Hepatocyte (in vitro differentiated cells): ENCODE measurements at regions not wholly inside any gene's neighbourhood (a gene's known extent, or its start where the extent isn't known, plus 50 kb on each side); places are given as distances from the start of the nearest gene placed in this dataset.

Source experiments
- CTCF ChIP-seq: fragments of 200-600 bp; sonication (generic); IDR thresholded peaks from 2 replicates; pipeline ENCODE4 v1.5.1; 2016; ENCODE audit warnings: antibody characterized with exemption, mild to moderate bottlenecking; ENCODE audit not compliant: poor library complexity
- EZH2 ChIP-seq: fragments of 200-600 bp; sonication (generic); IDR thresholded peaks from 2 replicates; pipeline ENCODE4 v1.6.1; 2016; ENCODE audit warnings: antibody characterized with exemption, mild to moderate bottlenecking, borderline replicate concordance
- EZH2phosphoT487 ChIP-seq: fragments of 200-600 bp; sonication (generic); IDR thresholded peaks from one replicate; pipeline ENCODE4 v1.6.1; 2018; ENCODE audit warnings: antibody characterized with exemption, mild to moderate bottlenecking, low read depth, moderate library complexity; ENCODE audit not compliant: unreplicated experiment, severe bottlenecking

- TF ChIP-seq CTCF: no peak
- no peak for TF ChIP-seq EZH2
- no peak for TF ChIP-seq EZH2phosphoT487
These were observed 169.4 kb downstream of the MAD2L1 start for GRCh38 chr4:119897260-119897659.
